Smooth muscle cell (in vitro differentiated cells): ENCODE measurements at regions not wholly inside any gene's neighbourhood (a gene's known extent, or its start where the extent isn't known, plus 50 kb on each side); places are given as distances from the start of the nearest gene placed in this dataset.

Experiments
- DNase-seq: peaks from one replicate; lab custom pipeline; 2025; ENCODE audit not compliant: unreplicated experiment; lab: John Stamatoyannopoulos, UW
- H2AFZ ChIP-seq: fragments of 200-600 bp; sonication (generic); 2 replicates; pipeline ENCODE4 v1.6.0; 2016; ENCODE audit warnings: antibody characterized with exemption, low read depth, mild to moderate bottlenecking
- H3F3A ChIP-seq: fragments of 200-600 bp; sonication (generic); 2 replicates; pipeline ENCODE4 v1.6.0; 2017; ENCODE audit warnings: antibody characterized with exemption, low read depth
- H3K27ac ChIP-seq: fragments of 200-600 bp; sonication (generic); 2 replicates; pipeline ENCODE4 v1.5.1; 2016; ENCODE audit warnings: low read depth, mild to moderate bottlenecking
- H3K27me3 ChIP-seq: fragments of 200-600 bp; sonication (generic); 2 replicates; pipeline ENCODE4 v1.6.1; 2016; ENCODE audit warnings: low read depth, mild to moderate bottlenecking
- H3K36me3 ChIP-seq: fragments of 200-600 bp; sonication (generic); 2 replicates; pipeline ENCODE4 v1.5.1; 2016; ENCODE audit warnings: low read depth
- H3K4me1 ChIP-seq: fragments of 200-600 bp; sonication (generic); 2 replicates; pipeline ENCODE4 v1.5.1; 2016; ENCODE audit warnings: low read depth
- H3K4me2 ChIP-seq: fragments of 200-600 bp; sonication (generic); 2 replicates; pipeline ENCODE4 v1.6.0; 2016; ENCODE audit warnings: mild to moderate bottlenecking
- H3K4me3 ChIP-seq: fragments of 200-600 bp; sonication (generic); 2 replicates; pipeline ENCODE4 v1.5.1; 2016; ENCODE audit warnings: mild to moderate bottlenecking
- H3K79me2 ChIP-seq: fragments of 200-600 bp; sonication (generic); 2 replicates; pipeline ENCODE4 v1.6.0; 2016; ENCODE audit warnings: low read depth, mild to moderate bottlenecking
- H3K9ac ChIP-seq: fragments of 200-600 bp; sonication (generic); 2 replicates; pipeline ENCODE4 v1.6.0; 2016; ENCODE audit warnings: low read depth
- H3K9me3 ChIP-seq: fragments of 200-600 bp; sonication (generic); replicated peaks from 2 replicates; pipeline ENCODE4 v1.5.1; 2016; ENCODE audit warnings: low read depth
- H4K20me1 ChIP-seq: fragments of 200-600 bp; sonication (generic); 2 replicates; pipeline ENCODE4 v1.6.0; 2016; ENCODE audit warnings: low read depth
- WGBS: methylation state at CpG from one replicate; pipeline ENCODE4 v1.1.7; 2016; ENCODE audit warnings: low lambda C conversion rate; 5-methylcytosine and 5-hydroxymethylcytosine counted together
- TF ChIP-seq, protein P1 (sequence below): fragments of 200-600 bp; sonication (generic); IDR thresholded peaks from 2 replicates; pipeline ENCODE4 v1.5.1; 2017; ENCODE audit warnings: borderline replicate concordance, mild to moderate bottlenecking, antibody characterized with exemption; ENCODE audit not compliant: insufficient read depth, poor library complexity, severe bottlenecking

DNA sequence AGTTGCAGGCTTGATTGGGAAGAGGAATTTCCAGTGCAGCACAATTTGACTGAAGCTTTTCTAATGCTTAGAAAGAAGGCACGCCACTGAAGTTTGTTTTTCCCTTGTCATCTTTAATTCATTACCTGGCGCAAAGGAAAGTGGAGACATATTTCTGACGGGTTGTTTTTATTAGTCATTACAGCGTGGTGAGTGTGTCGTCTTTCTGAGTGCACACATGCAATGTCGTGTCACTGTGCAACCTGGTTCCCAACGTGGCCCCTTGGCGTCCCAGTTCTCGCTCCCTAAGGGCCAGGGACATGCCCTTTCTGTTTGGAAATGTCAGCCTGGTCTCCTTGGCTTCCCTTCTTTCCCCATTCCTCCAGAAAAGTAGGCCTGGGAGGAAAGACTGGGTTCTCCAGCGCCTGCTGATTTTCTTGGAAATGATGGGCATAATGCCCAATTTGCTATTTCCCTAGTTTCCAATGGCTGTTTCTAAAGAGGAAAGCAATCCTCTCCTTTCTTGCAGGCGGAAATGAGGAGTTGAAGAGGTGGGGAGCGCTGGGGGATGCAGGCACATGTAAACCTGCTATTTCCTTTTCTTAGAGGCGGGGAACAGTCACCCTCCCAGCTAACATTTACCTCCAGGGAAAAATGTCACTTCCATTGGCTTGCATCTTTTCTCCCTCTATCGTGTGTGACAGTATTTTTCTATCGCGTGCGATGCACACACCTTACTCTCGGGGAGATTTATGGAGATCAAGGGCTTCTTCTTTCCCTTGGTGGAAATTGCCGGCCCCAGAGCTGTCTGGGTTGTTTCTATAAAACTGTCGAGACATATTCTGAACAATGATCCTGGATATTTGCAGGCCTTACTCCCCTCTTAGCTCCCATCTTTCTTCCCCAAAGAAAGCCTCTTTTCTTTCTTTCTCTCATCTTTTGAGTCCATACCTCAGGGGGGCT is 249.8 kb downstream of the ARHGAP12 start:
- H3K27me3 ChIP-seq: no peaks in the 10 kb centered on the region
- no peak overlapping the region for H3K27ac ChIP-seq
- no peak for DNase-seq
- H3K79me2 ChIP-seq: no peaks in the 10 kb centered on the region
- no peak overlapping the region for H2AFZ ChIP-seq
- H3K4me1 ChIP-seq: no peaks in the 10 kb centered on the region
- peaks cover 23% of the 10 kb centered on the region for H3K9me3 ChIP-seq
- H3K36me3 ChIP-seq: no peaks in the 10 kb centered on the region
- no peak overlapping the region for H3K9ac ChIP-seq
- no peaks in the 10 kb centered on the region for H4K20me1 ChIP-seq
- H3K4me3 ChIP-seq: no peak overlapping the region
- H3K4me2 ChIP-seq: no peak overlapping the region
- no peaks in the 10 kb centered on the region for H3F3A ChIP-seq
- WGBS: 92% methylated on average over 20 of the region's 20 CpGs
- TF ChIP-seq, protein P1, sequence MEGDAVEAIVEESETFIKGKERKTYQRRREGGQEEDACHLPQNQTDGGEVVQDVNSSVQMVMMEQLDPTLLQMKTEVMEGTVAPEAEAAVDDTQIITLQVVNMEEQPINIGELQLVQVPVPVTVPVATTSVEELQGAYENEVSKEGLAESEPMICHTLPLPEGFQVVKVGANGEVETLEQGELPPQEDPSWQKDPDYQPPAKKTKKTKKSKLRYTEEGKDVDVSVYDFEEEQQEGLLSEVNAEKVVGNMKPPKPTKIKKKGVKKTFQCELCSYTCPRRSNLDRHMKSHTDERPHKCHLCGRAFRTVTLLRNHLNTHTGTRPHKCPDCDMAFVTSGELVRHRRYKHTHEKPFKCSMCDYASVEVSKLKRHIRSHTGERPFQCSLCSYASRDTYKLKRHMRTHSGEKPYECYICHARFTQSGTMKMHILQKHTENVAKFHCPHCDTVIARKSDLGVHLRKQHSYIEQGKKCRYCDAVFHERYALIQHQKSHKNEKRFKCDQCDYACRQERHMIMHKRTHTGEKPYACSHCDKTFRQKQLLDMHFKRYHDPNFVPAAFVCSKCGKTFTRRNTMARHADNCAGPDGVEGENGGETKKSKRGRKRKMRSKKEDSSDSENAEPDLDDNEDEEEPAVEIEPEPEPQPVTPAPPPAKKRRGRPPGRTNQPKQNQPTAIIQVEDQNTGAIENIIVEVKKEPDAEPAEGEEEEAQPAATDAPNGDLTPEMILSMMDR: no peak

DNA sequence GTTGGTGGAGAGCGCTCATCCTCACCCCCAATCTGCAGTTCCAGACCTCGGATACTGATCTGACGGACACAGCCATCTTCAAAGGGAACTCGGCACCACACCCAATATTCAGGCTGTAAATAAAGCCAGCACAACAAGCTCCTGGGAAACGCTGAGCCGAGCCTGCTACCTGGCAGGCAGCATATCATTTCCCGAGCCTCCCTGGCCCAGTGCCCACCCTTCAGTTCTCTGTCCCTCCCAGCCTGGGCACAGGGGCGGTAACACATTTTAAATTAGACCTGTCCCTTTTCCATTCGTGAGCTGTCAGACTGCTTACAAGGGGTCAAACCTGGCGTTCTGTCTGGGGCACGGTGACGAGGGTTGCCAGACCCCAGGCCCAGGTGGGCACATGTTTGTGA is 250.5 kb downstream of the ARHGAP12 start:
- Histone ChIP-seq H3K27me3 (no peaks in the 10 kb centered on the region), H2AFZ (no peak overlapping the region), H3K27ac (no peak overlapping the region), H3K4me1 (no peaks in the 10 kb centered on the region), H3F3A (no peaks in the 10 kb centered on the region), H3K36me3 (no peaks in the 10 kb centered on the region), H3K9me3 (peaks cover 16% of the 10 kb centered on the region), H3K4me2 (no peak overlapping the region), H3K9ac (no peak overlapping the region), H4K20me1 (no peaks in the 10 kb centered on the region), H3K79me2 (no peaks in the 10 kb centered on the region), H3K4me3 (no peak overlapping the region)
- no peak for DNase-seq
- TF ChIP-seq, protein P1: no peak
- 89% methylated on average over 12 of the region's 12 CpGs for WGBS

DNA sequence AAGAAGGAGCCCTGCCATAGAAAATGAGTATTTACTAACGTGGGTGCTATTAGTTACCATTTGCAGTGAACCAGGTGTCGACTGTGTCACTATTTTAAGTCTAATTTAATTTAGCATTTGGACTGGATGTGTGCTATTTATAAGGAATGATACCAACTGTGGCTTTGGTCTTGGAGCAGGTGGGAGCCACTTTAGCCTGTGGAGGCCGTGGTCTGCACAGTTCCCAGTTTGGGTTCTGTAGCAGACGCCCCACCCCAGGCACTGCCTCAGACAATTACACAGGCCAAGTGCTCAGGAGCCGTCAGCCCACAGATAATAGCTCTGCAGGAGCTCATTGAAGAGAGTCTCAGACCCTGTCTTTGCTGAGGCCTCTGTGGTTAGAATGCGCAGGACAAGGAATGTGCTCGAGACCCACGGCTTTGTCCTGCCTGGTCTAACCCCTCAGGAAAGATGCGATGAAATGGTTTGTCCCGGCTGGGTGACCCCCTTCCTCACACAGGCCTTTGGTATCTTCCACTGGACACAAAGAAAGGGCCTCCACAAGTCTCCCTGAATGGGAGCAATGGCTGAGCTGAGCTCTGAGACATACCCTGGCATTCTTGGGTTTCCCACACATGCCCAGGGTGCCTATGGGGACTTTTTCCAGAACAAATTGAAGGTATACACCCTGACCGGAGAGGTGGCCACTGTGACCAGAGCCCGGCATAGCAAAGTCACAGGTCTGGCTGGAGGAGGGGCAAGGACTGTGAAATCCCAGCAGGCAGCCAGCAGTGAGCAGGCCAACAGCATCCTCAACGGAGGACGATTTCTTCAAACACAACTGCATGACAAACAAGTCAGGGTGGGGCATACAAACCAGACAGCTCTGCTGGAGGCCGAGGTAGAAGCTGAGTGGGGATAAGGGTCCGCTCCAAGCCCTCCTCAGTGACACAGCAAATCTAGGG is 251.2 kb downstream of the ARHGAP12 start:
- Histone ChIP-seq H3K27me3 (no peaks in the 10 kb centered on the region), H3K4me1 (no peaks in the 10 kb centered on the region), H3K9ac (no peak overlapping the region), H3K4me3 (no peak overlapping the region), H3K36me3 (no peaks in the 10 kb centered on the region), H3K4me2 (no peak overlapping the region), H3K27ac (no peak overlapping the region), H4K20me1 (no peaks in the 10 kb centered on the region), H3K9me3 (peaks cover 10% of the 10 kb centered on the region), H3K79me2 (no peaks in the 10 kb centered on the region), H2AFZ (no peak overlapping the region), H3F3A (no peaks in the 10 kb centered on the region)
- TF ChIP-seq, protein P1: no peak
- no peak for DNase-seq
- WGBS: 75% methylated on average over 16 of the region's 16 CpGs
